ENCODE measurements at regions not wholly inside any gene's neighbourhood (a gene's known extent, or its start where the extent isn't known, plus 50 kb on each side); places are given as distances from the start of the nearest gene placed in this dataset.

- TF ChIP-seq CTCF (IDR thresholded peaks at IDR 0.05) (no peak), POLR2A (IDR thresholded peaks at IDR 0.05) (no peak), POLR2AphosphoS5 (IDR thresholded peaks at IDR 0.05) (no peak)
These were observed 86.4 kb upstream of the WNT7A start for GRCh38 chr3:13966302-13966701.

All from breast epithelium (tissue), 3 donors.